Activated naive CD4-positive, alpha-beta T cell treated with Interleukin-2 at 50 U/mL for 16 hours (primary cell): ENCODE measurements at regions not wholly inside any gene's neighbourhood (a gene's known extent, or its start where the extent isn't known, plus 50 kb on each side); places are given as distances from the start of the nearest gene placed in this dataset.
"Not testable (repeated sequence)": the region's sequence is repeated elsewhere in the genome, so short reads cannot be mapped to it uniquely, and the experiment has no call there.

Experiments used
- DNase-seq: peaks from one replicate; pipeline ENCODE4 v3.0.0-alpha.2; 2020

- DNase-seq: no peak
Observed at GRCh38 chr4:131603705-131604104, 1545.4 kb upstream of the PCDH10 start.

GRCh38 chr4:131609039-131609438 lies 1540.1 kb upstream of the PCDH10 start:
- no peak for DNase-seq

- not testable (repeated sequence) for DNase-seq
Observed at GRCh38 chr4:131610517-131610916, 1538.6 kb upstream of the PCDH10 start.

GRCh38 chr4:131613086-131613823 lies 1535.8 kb upstream of the PCDH10 start:
- no peak for DNase-seq

- DNase-seq: no peak
Observed at GRCh38 chr4:131613824-131614216, 1535.3 kb upstream of the PCDH10 start.

GRCh38 chr4:131632877-131633276 lies 1516.2 kb upstream of the PCDH10 start:
- no peak for DNase-seq

GRCh38 chr4:131635191-131635590 lies 1513.9 kb upstream of the PCDH10 start:
- no peak for DNase-seq

- no peak for DNase-seq
Observed at GRCh38 chr4:131638781-131639180, 1510.3 kb upstream of the PCDH10 start.

GRCh38 chr4:131644619-131645018 lies 1504.5 kb upstream of the PCDH10 start:
- DNase-seq: no peak

GRCh38 chr4:131649227-131649626 lies 1499.9 kb upstream of the PCDH10 start:
- DNase-seq: no peak

- DNase-seq: no peak
Observed at GRCh38 chr4:131650951-131651350, 1498.1 kb upstream of the PCDH10 start.

GRCh38 chr4:131683314-131683713 lies 1465.8 kb upstream of the PCDH10 start:
- not testable (repeated sequence) for DNase-seq

GRCh38 chr4:131721883-131722282 lies 1427.2 kb upstream of the PCDH10 start:
- no peak for DNase-seq

- not testable (repeated sequence) for DNase-seq
Observed at GRCh38 chr4:131723069-131723468, 1426.0 kb upstream of the PCDH10 start.

- not testable (repeated sequence) for DNase-seq
Observed at GRCh38 chr4:131724847-131725246, 1424.2 kb upstream of the PCDH10 start.

GRCh38 chr4:131725521-131725920 lies 1423.6 kb upstream of the PCDH10 start:
- DNase-seq: not testable (repeated sequence)

- not testable (repeated sequence) for DNase-seq
Observed at GRCh38 chr4:131726940-131727339, 1422.2 kb upstream of the PCDH10 start.

GRCh38 chr4:131727418-131727817 lies 1421.7 kb upstream of the PCDH10 start:
- not testable (repeated sequence) for DNase-seq

- not testable (repeated sequence) for DNase-seq
Observed at GRCh38 chr4:131729205-131729604, 1419.9 kb upstream of the PCDH10 start.

- DNase-seq: not testable (repeated sequence)
Observed at GRCh38 chr4:131729716-131730398, 1419.2 kb upstream of the PCDH10 start.

GRCh38 chr4:131730574-131730973 lies 1418.5 kb upstream of the PCDH10 start:
- DNase-seq: not testable (repeated sequence)

- not testable (repeated sequence) for DNase-seq
Observed at GRCh38 chr4:131732034-131732630, 1417.0 kb upstream of the PCDH10 start.

- not testable (repeated sequence) for DNase-seq
Observed at GRCh38 chr4:131734321-131734720, 1414.8 kb upstream of the PCDH10 start.

GRCh38 chr4:131734851-131735385 lies 1414.2 kb upstream of the PCDH10 start:
- DNase-seq: not testable (repeated sequence)
